HepG2 (cell line): ENCODE measurements at regions not wholly inside any gene's neighbourhood (a gene's known extent, or its start where the extent isn't known, plus 50 kb on each side); places are given as distances from the start of the nearest gene placed in this dataset.
A peak's percentile ranks its signal among the peaks of the same experiment; 100 is the strongest.

ENCODE experiments used
- ATAC-seq: fragments of 200-7000 bp; cut with Tn5 transposase; 3 replicates; pipeline ENCODE4 v1.9.1; 2020; ENCODE audit warnings: mild to moderate bottlenecking, moderate library complexity
- BruUV-seq: library from RNA; stranded (reverse); fragments of 400-500 nt; replicated peaks from 2 replicates; lab custom pipeline; 2021; lab: Mats Ljungman, UMichigan
- CTCF ChIA-PET: fragments of 300-600 bp; formaldehyde crosslinking; extraction: SDS; loops from one replicate; lab custom pipeline; 2021; ENCODE audit warnings: low total read pairs, inconsistent platforms, low intra/inter-chr PET ratio; lab: Yijun Ruan, JAX
- POLR2A ChIA-PET: fragments of 350-600 bp; sonication (Branson Sonifier 250); formaldehyde crosslinking; loops from one replicate; lab custom pipeline; 2020; ENCODE audit warnings: antibody characterized with exemption, inconsistent platforms; lab: Yijun Ruan, JAX
- DNase-seq: peaks from one replicate; pipeline ENCODE4 v3.0.0-alpha.2; 2015; ENCODE audit warnings: low spot score
- FAIRE-seq: peaks from 3 replicates; lab custom pipeline; 2011; peaks lifted over from hg19 to GRCh38; lab: Jason Lieb, UNC
- H2AFZ ChIP-seq: one replicate; pipeline ENCODE4 v1.6.1; 2011; ENCODE audit warnings: low read length, inconsistent platforms
- H3K27ac ChIP-seq: fragments of 300-600 bp; 3 replicates; pipeline ENCODE4 v1.8.0; 2011; ENCODE audit warnings: mixed run types, mild to moderate bottlenecking, mixed read lengths, low read length, inconsistent platforms; ENCODE audit not compliant: insufficient read depth; ENCODE audit errors: extremely low read length
- H3K27me3 ChIP-seq, 2 experiments: fragments of 200-600 bp in 1 of 2; 2 replicates in 1 of 2; 3 replicates in 1 of 2; pipeline versions ENCODE4 v1.6.0 to v1.8.0; 2011; ENCODE audit warnings: low read length in 2 of 2, mild to moderate bottlenecking in 2 of 2, moderate library complexity in 2 of 2, inconsistent platforms in 1 of 2; ENCODE audit not compliant: insufficient read depth in 2 of 2, control insufficient read depth in 1 of 2
- H3K36me3 ChIP-seq, 2 experiments: fragments of 200-600 bp in 1 of 2; replicated peaks in 1 of 2; 2 replicates in 1 of 2; 3 replicates in 1 of 2; pipeline versions ENCODE4 v1.5.1 to v1.8.0; 2011; ENCODE audit warnings: low read length in 2 of 2, inconsistent platforms in 1 of 2; ENCODE audit not compliant: insufficient read depth in 2 of 2, control insufficient read depth in 1 of 2
- H3K4me1 ChIP-seq: 2 replicates; pipeline ENCODE4 v1.5.1; 2012; ENCODE audit warnings: low read length, inconsistent platforms; ENCODE audit not compliant: insufficient read depth
- H3K4me2 ChIP-seq: 2 replicates; pipeline ENCODE4 v1.6.0; 2011; ENCODE audit warnings: low read depth, low read length, inconsistent platforms
- H3K4me3 ChIP-seq, 3 experiments: fragments of 200-600 bp in 1 of 3; sonication (generic), shearing (Covaris generic) in 1 of 3; replicated peaks in 1 of 3; 2 replicates each; pipeline ENCODE4 v1.5.1; 2011 to 2016; ENCODE audit warnings: low read length in 3 of 3, inconsistent platforms in 2 of 3, low read depth in 2 of 3, mild to moderate bottlenecking in 2 of 3, control low read depth in 1 of 3, mixed read lengths in 1 of 3; ENCODE audit not compliant: insufficient read depth in 1 of 3
- H3K79me2 ChIP-seq: one replicate; pipeline ENCODE4 v1.6.1; 2011; ENCODE audit warnings: low read length, inconsistent platforms; ENCODE audit not compliant: insufficient read depth
- H3K9ac ChIP-seq: 2 replicates; pipeline ENCODE4 v1.6.0; 2011; ENCODE audit warnings: mild to moderate bottlenecking, low read depth, low read length, inconsistent platforms; ENCODE audit not compliant: insufficient read depth
- H3K9me3 ChIP-seq: 2 replicates; pipeline ENCODE4 v1.5.1; 2012; ENCODE audit warnings: mild to moderate bottlenecking, low read length
- H4K20me1 ChIP-seq: 2 replicates; pipeline ENCODE4 v1.6.0; 2011; ENCODE audit warnings: inconsistent platforms, mild to moderate bottlenecking, low read length, moderate library complexity; ENCODE audit not compliant: insufficient read depth
- AHDC1 ChIP-seq: sonication (generic); formaldehyde crosslinking; IDR thresholded peaks from 2 replicates; pipeline ENCODE4 v1.5.1; 2020; ENCODE audit warnings: mild to moderate bottlenecking, missing genetic modification reagents, borderline replicate concordance
- AHR ChIP-seq: IDR thresholded peaks from 2 replicates; pipeline ENCODE4 v1.6.1; 2018; ENCODE audit warnings: missing genetic modification reagents, missing compliant biosample characterization
- HNRNPK ChIP-seq: fragments of 200-400 bp; formaldehyde crosslinking; IDR thresholded peaks from 2 replicates; pipeline ENCODE4 v1.6.1; 2018; ENCODE audit warnings: low read length, low read depth, moderate library complexity, mild to moderate bottlenecking; ENCODE audit not compliant: poor library complexity, severe bottlenecking
- HNRNPLL ChIP-seq: fragments of 200-400 bp; formaldehyde crosslinking; IDR thresholded peaks from 2 replicates; pipeline ENCODE4 v1.6.1; 2017; ENCODE audit warnings: mild to moderate bottlenecking, low read depth, low read length; ENCODE audit not compliant: poor library complexity, severe bottlenecking
- KLF13 ChIP-seq: sonication (generic); formaldehyde crosslinking; IDR thresholded peaks from 2 replicates; pipeline ENCODE4 v1.4.0; 2020; ENCODE audit warnings: mild to moderate bottlenecking, missing genetic modification reagents
- MED1 ChIP-seq: sonication (generic); formaldehyde crosslinking; IDR thresholded peaks from 2 replicates; pipeline ENCODE4 v1.4.0; 2020; ENCODE audit warnings: missing genetic modification reagents
- MTF1 ChIP-seq: sonication (generic); formaldehyde crosslinking; IDR thresholded peaks from 2 replicates; pipeline ENCODE4 v1.5.0; 2020; ENCODE audit warnings: missing genetic modification reagents
- PPARG ChIP-seq: conservative IDR thresholded peaks from 2 replicates; pipeline ENCODE4 v1.6.1; 2016; ENCODE audit warnings: missing biosample characterization, missing genetic modification reagents
- SRSF9 ChIP-seq: fragments of 200-400 bp; formaldehyde crosslinking; IDR thresholded peaks from 2 replicates; pipeline ENCODE4 v1.6.1; 2018; ENCODE audit warnings: borderline replicate concordance, mild to moderate bottlenecking, low read depth, low read length; ENCODE audit not compliant: insufficient read depth, poor library complexity, severe bottlenecking
- TAF1 ChIP-seq: sonication (generic); formaldehyde crosslinking; IDR thresholded peaks from 2 replicates; pipeline ENCODE4 v1.4.0; 2020; ENCODE audit warnings: missing genetic modification reagents
- TERF1 ChIP-seq: sonication (generic); formaldehyde crosslinking; IDR thresholded peaks from 2 replicates; pipeline ENCODE4 v1.8.0; 2022; ENCODE audit warnings: mild to moderate bottlenecking, missing genetic modification reagents, moderate library complexity
- U2AF2 ChIP-seq: fragments of 200-400 bp; formaldehyde crosslinking; IDR thresholded peaks from 2 replicates; pipeline ENCODE4 v1.6.1; 2017; ENCODE audit warnings: low read depth, mild to moderate bottlenecking, low read length
- ZNF431 ChIP-seq: sonication (generic); formaldehyde crosslinking; IDR thresholded peaks from 2 replicates; pipeline ENCODE4 v1.9.0; 2022; ENCODE audit warnings: missing genetic modification reagents, low read depth, mild to moderate bottlenecking, borderline replicate concordance
- WGBS: methylation state at CpG from one replicate; pipeline ENCODE4 v1.1.6; 2017; ENCODE audit warnings: low lambda C conversion rate; 5-methylcytosine and 5-hydroxymethylcytosine counted together
- in situ Hi-C: cut with HindIII; loops from 2 replicates; pipeline ENCODE4 v1.10.0; 2017; ENCODE audit warnings: low pct_unique_long_range_greater_than_20kb; ENCODE audit not compliant: extremely low pct_ligation_motif_present
- intact Hi-C: fragments of 100-400 bp; cut with micrococcal nuclease; formaldehyde crosslinking; loops from one replicate; pipeline ENCODE4 v1.10.0; 2022; ENCODE audit not compliant: unreplicated experiment

- in situ Hi-C loops (no loop called here), intact Hi-C loops (no loop called here)
- CTCF ChIA-PET, result no interaction called here
- no TSS peak for BruUV-seq
- TF ChIP-seq TERF1 (CRISPR knock-in tag), result no peak
- peak; percentile 29 for TF ChIP-seq HNRNPK
- TF ChIP-seq MTF1 (CRISPR knock-in tag), result no peak
- TF ChIP-seq AHR (CRISPR knock-in tag), result no peak
- TF ChIP-seq TAF1, result no peak
- no peak for TF ChIP-seq PPARG (CRISPR knock-in tag)
- TF ChIP-seq SRSF9, result peak; percentile 71
- no peak for TF ChIP-seq MED1 (CRISPR knock-in tag)
- 0 out of 2 replicates have a peak, but pooled peaks have one; percentile 61 for TF ChIP-seq U2AF2
- Histone ChIP-seq H2AFZ (no peak overlapping the region), H3K79me2 (no peaks in the 10 kb centered on the region), H3K27me3 (no peaks in the 10 kb centered on the region), H3K9ac (no peak overlapping the region), H3K4me2 (no peak overlapping the region), H3K27ac (no peak overlapping the region), H3K4me3 (no peak overlapping the region), H4K20me1 (no peaks in the 10 kb centered on the region), H3K9me3 (0 out of 2 replicates have a peak, but pooled peaks cover 1% of the 10 kb centered on the region), H3K36me3 (no peaks in the 10 kb centered on the region), H3K4me1 (no peaks in the 10 kb centered on the region)
- FAIRE-seq, result no peak
- POLR2A ChIA-PET, result no interaction called here
- DNase-seq, result no peak
- 0% methylated on average over 1 of the region's 1 CpG for WGBS
- ATAC-seq, result no peak
Measured at GRCh38 chr3:103803787-103804186, 1369.0 kb downstream of the ZPLD1 start.

- WGBS, result 0% methylated on average over 2 of the region's 2 CpGs
- TF ChIP-seq KLF13, result no peak
- no peak for TF ChIP-seq AHDC1
- TF ChIP-seq ZNF431 (CRISPR knock-in tag), result no peak
- no peak for TF ChIP-seq HNRNPLL
Measured at GRCh38 chr3:103810167-103810566, 1375.4 kb downstream of the ZPLD1 start.

More at GRCh38 chr3:103810167-103810566, 1375.4 kb downstream of the ZPLD1 start:
- H3K4me3 ChIP-seq, result no peak overlapping the region
- peaks cover 15% of the 10 kb centered on the region; the same call in 1 of the 2 replicates for H3K9me3 ChIP-seq
- CTCF ChIA-PET, result no interaction called here
- H4K20me1 ChIP-seq, result no peaks in the 10 kb centered on the region
- in situ Hi-C loops, result no loop called here
- POLR2A ChIA-PET, result no interaction called here
- no peak overlapping the region for H3K9ac ChIP-seq
- no peaks in the 10 kb centered on the region for H3K4me1 ChIP-seq
- intact Hi-C loops, result no loop called here
- H2AFZ ChIP-seq, result no peak overlapping the region
- DNase-seq, result no peak
- no TSS peak for BruUV-seq
- ATAC-seq, result no peak
- no peaks in the 10 kb centered on the region for H3K36me3 ChIP-seq
- no peaks in the 10 kb centered on the region for H3K79me2 ChIP-seq
- no peak for FAIRE-seq
- no peaks in the 10 kb centered on the region for H3K27me3 ChIP-seq
- no peak overlapping the region for H3K27ac ChIP-seq
- H3K4me2 ChIP-seq, result no peak overlapping the region
